CD4-positive, alpha-beta T cell treated with Interleukin-2 at 100 ng/mL for 4 hours (primary cell): ENCODE measurements at regions not wholly inside any gene's neighbourhood (a gene's known extent, or its start where the extent isn't known, plus 50 kb on each side); places are given as distances from the start of the nearest gene placed in this dataset.

Experiments used
- DNase-seq: peaks from one replicate; pipeline ENCODE4 v3.0.0-alpha.2; 2020; ENCODE audit warnings: low spot score

GRCh38 chr2:63658176-63658968, 69.6 kb downstream of the MDH1 start:
- no peak for DNase-seq

- DNase-seq = no peak
Observed at GRCh38 chr2:63660060-63660459, 71.3 kb downstream of the MDH1 start.

- DNase-seq = no peak
Observed at GRCh38 chr2:63661076-63661475, 72.3 kb downstream of the MDH1 start.

GRCh38 chr2:63662028-63662804, 73.5 kb downstream of the MDH1 start:
- no peak for DNase-seq

GRCh38 chr2:63663013-63663864, 74.5 kb downstream of the MDH1 start:
- no peak for DNase-seq

- DNase-seq = no peak
Observed at GRCh38 chr2:63665091-63665490, 76.3 kb downstream of the MDH1 start.

- no peak for DNase-seq
Observed at GRCh38 chr2:63665846-63666475, 77.2 kb downstream of the MDH1 start.

GRCh38 chr2:63667132-63667700, 78.5 kb downstream of the MDH1 start:
- no peak for DNase-seq

- DNase-seq = no peak
Observed at GRCh38 chr2:63668000-63668399, 79.2 kb downstream of the MDH1 start.

- DNase-seq = no peak
Observed at GRCh38 chr2:63668466-63668865, 79.7 kb downstream of the MDH1 start.

GRCh38 chr2:63669596-63669995, 80.8 kb downstream of the MDH1 start:
- DNase-seq = no peak

- no peak for DNase-seq
Observed at GRCh38 chr2:63673865-63674533, 85.2 kb downstream of the MDH1 start.

- no peak for DNase-seq
Observed at GRCh38 chr2:63675026-63675425, 86.3 kb downstream of the MDH1 start.

- DNase-seq = no peak
Observed at GRCh38 chr2:63676135-63676534, 87.4 kb downstream of the MDH1 start.

GRCh38 chr2:63678085-63678484, 89.3 kb downstream of the MDH1 start:
- DNase-seq = no peak

GRCh38 chr2:63678551-63678950, 89.8 kb downstream of the MDH1 start:
- DNase-seq = no peak

- no peak for DNase-seq
Observed at GRCh38 chr2:63679252-63679855, 90.6 kb downstream of the MDH1 start.

GRCh38 chr2:63680455-63680854, 91.7 kb downstream of the MDH1 start:
- DNase-seq = no peak

GRCh38 chr2:63681896-63682295, 93.1 kb downstream of the MDH1 start:
- no peak for DNase-seq

- peak; percentile 58 for DNase-seq
Observed at GRCh38 chr2:63692002-63692606, 103.3 kb downstream of the MDH1 start.
